Neutrophil (primary cell): ENCODE measurements at regions not wholly inside any gene's neighbourhood (a gene's known extent, or its start where the extent isn't known, plus 50 kb on each side); places are given as distances from the start of the nearest gene placed in this dataset.

Source experiments
- H3K27ac ChIP-seq: fragments of 200-600 bp; sonication (generic); 2 replicates; pipeline ENCODE4 v1.5.1; 2016; ENCODE audit warnings: mild to moderate bottlenecking, moderate library complexity
- H3K27me3 ChIP-seq: fragments of 200-600 bp; sonication (generic); 2 replicates; pipeline ENCODE4 v1.6.0; 2016; ENCODE audit warnings: mild to moderate bottlenecking
- H3K36me3 ChIP-seq: fragments of 200-600 bp; sonication (generic); 2 replicates; pipeline ENCODE4 v1.5.1; 2017
- H3K4me1 ChIP-seq, 2 experiments: fragments of 200-600 bp in 1 of 2; sonication (generic) in 1 of 2; 1 replicate in 1 of 2; 2 replicates in 1 of 2; pipeline versions ENCODE4 v1.5.1 to v1.6.1; 2013 to 2016; ENCODE audit warnings: low read depth in 1 of 2, low read length in 1 of 2, mild to moderate bottlenecking in 1 of 2, moderate library complexity in 1 of 2; ENCODE audit not compliant: control insufficient read depth in 1 of 2, insufficient read depth in 1 of 2
- H3K4me3 ChIP-seq, 2 experiments: fragments of 200-600 bp in 1 of 2; sonication (generic) in 1 of 2; 1 replicate in 1 of 2; 2 replicates in 1 of 2; pipeline ENCODE4 v1.5.1; 2013 to 2016; ENCODE audit warnings: low read depth in 1 of 2, low read length in 1 of 2, mild to moderate bottlenecking in 1 of 2, moderate library complexity in 1 of 2
- H3K9me3 ChIP-seq: fragments of 200-600 bp; sonication (generic); 2 replicates; pipeline ENCODE4 v1.5.1; 2016
- TF ChIP-seq, protein P1 (sequence below): fragments of 200-600 bp; sonication (generic); IDR thresholded peaks from 2 replicates; pipeline ENCODE4 v1.5.1; 2016; ENCODE audit warnings: antibody characterized with exemption

DNA sequence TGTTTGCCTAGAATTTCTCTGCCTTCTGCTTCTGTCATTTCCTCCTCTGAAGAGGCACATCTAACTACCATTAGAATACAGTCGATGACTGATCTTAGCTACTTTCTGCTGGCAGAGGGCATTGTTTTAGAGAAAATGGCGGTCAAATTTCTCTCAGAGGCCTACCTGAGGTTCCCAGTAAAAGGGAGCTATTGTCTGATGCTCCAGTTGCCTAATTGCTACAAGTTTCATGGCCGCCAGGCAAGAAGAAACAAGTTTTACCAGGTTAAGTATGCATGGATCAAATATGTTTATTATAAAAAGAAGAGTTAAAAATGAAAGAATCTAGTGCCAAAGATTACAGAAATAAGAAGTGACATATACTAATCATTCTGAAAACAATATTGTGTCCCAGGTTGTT is 416.6 kb downstream of the DSC3 start:
- TF ChIP-seq, protein P1, sequence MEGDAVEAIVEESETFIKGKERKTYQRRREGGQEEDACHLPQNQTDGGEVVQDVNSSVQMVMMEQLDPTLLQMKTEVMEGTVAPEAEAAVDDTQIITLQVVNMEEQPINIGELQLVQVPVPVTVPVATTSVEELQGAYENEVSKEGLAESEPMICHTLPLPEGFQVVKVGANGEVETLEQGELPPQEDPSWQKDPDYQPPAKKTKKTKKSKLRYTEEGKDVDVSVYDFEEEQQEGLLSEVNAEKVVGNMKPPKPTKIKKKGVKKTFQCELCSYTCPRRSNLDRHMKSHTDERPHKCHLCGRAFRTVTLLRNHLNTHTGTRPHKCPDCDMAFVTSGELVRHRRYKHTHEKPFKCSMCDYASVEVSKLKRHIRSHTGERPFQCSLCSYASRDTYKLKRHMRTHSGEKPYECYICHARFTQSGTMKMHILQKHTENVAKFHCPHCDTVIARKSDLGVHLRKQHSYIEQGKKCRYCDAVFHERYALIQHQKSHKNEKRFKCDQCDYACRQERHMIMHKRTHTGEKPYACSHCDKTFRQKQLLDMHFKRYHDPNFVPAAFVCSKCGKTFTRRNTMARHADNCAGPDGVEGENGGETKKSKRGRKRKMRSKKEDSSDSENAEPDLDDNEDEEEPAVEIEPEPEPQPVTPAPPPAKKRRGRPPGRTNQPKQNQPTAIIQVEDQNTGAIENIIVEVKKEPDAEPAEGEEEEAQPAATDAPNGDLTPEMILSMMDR: no peak
- Histone ChIP-seq H3K4me3 (no peak overlapping the region), H3K9me3 (no peaks in the 10 kb centered on the region), H3K27ac (no peak overlapping the region), H3K4me1 (no peaks in the 10 kb centered on the region), H3K36me3 (no peaks in the 10 kb centered on the region), H3K27me3 (no peaks in the 10 kb centered on the region)

DNA sequence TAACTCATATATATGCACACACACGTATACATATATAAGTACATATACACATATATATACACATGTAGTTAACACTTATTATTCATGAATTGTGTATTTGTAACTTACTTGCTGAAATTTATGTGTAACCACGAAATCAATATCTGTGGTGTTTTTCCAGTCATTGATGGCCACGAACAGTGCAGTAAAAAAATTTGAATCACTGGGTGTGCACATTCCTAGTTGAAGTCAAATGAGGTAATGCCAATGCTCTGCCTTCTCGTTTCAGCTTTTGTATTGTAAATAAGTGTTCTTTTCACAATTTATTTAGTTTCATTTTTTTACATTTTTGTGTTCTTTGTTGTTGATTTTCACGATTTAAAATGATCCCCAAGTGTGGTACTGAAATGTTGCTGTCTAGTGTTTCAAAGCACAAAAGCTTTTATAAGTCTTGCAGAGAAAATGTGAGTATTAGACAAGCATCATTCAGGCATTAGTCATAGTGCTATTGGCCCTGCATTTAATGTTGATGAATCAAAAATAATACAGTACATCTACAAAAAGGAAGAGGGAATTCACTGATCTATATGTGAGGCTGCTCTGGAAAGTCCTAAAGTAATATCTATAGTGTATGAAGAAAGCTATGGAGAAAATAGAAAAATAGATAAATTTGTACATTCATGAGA is 419.0 kb downstream of the DSC3 start:
- Histone ChIP-seq H3K27ac (no peak overlapping the region), H3K9me3 (no peaks in the 10 kb centered on the region), H3K4me1 (no peaks in the 10 kb centered on the region), H3K36me3 (no peaks in the 10 kb centered on the region), H3K27me3 (no peaks in the 10 kb centered on the region), H3K4me3 (no peak overlapping the region)
- TF ChIP-seq, protein P1: no peak

DNA sequence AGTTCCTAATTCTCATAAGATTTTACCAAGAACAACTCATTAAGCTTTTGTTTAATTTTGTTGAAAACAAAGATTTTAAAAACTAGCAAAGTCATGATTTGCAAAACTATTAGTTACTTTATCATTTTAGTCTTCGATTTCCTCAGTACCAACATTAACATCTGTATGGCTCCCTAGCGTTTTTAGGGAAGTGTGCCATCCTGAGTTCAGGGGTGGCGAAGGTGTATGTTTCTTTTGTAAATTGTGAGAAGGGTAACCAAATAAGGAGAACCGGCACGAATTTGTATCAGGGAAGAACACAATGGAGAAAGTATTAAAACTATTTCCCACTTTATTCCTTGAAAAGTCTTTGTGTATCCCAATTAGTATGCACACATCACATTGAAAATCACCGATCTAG is 419.9 kb downstream of the DSC3 start:
- no peak overlapping the region for H3K4me3 ChIP-seq
- TF ChIP-seq, protein P1: no peak
- H3K36me3 ChIP-seq: no peaks in the 10 kb centered on the region
- no peak overlapping the region for H3K27ac ChIP-seq
- H3K9me3 ChIP-seq: no peaks in the 10 kb centered on the region
- no peaks in the 10 kb centered on the region for H3K27me3 ChIP-seq
- H3K4me1 ChIP-seq: no peaks in the 10 kb centered on the region

DNA sequence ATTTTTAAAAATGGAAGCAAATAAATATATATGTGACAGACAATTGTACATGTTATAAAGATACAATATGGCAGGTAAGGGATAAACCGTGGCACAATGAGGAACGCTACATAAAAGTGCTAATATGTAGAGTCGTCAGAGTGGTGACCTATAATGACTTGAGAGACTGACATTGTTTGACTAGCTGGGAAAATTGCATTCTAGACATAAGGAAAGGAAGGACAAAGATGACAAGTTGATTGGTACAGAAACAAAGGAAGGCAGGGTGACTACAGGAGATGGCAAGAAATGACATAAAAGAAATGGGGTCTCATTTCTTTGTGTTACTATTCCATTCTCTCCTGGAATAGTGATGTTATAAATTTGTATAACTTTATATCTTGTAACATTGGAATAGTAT is 420.4 kb downstream of the DSC3 start:
- no peak overlapping the region for H3K27ac ChIP-seq
- no peaks in the 10 kb centered on the region for H3K9me3 ChIP-seq
- H3K36me3 ChIP-seq: no peaks in the 10 kb centered on the region
- H3K4me1 ChIP-seq: no peaks in the 10 kb centered on the region
- H3K27me3 ChIP-seq: no peaks in the 10 kb centered on the region
- TF ChIP-seq, protein P1: no peak
- H3K4me3 ChIP-seq: no peak overlapping the region

DNA sequence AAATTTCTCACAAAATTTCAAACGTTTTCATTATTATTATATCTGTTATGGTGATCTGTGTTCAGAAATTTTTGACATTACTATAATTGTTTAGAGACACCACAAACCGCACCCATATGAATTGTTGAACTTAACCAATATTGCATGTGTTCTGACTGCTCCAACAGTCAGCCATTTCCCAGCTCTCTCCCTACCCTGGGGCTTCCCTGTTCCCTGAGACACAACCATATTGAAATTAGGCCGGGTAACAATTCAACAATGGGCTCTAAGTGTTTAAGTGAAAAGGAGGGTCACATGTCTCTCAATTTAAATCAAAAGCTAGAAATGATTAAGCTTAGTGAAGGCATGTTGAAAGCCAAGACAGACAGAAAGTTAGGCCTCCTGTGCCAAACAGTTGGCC is 424.0 kb downstream of the DSC3 start:
- Histone ChIP-seq H3K4me3 (no peak overlapping the region), H3K9me3 (no peaks in the 10 kb centered on the region), H3K4me1 (no peaks in the 10 kb centered on the region), H3K36me3 (no peaks in the 10 kb centered on the region), H3K27me3 (no peaks in the 10 kb centered on the region), H3K27ac (no peak overlapping the region)
- TF ChIP-seq, protein P1: no peak
